GM12892 (cell line): ENCODE measurements at regions not wholly inside any gene's neighbourhood (a gene's known extent, or its start where the extent isn't known, plus 50 kb on each side); places are given as distances from the start of the nearest gene placed in this dataset.

Source experiments
- POLR2A ChIP-seq: IDR thresholded peaks from 2 replicates; pipeline ENCODE4 v1.6.1; 2011; ENCODE audit warnings: low read depth, low read length, control low read depth
- TAF1 ChIP-seq: IDR thresholded peaks from 2 replicates; pipeline ENCODE4 v1.6.1; 2011; ENCODE audit warnings: low read depth, mild to moderate bottlenecking, control low read depth, low read length, borderline replicate concordance

GRCh38 chr2:11069566-11070185, 85.6 kb upstream of the SLC66A3 start:
- no peak for TF ChIP-seq POLR2A
- no peak for TF ChIP-seq TAF1
